Heart left ventricle (tissue), 13 donors: ENCODE measurements at regions not wholly inside any gene's neighbourhood (a gene's known extent, or its start where the extent isn't known, plus 50 kb on each side); places are given as distances from the start of the nearest gene placed in this dataset.

Source experiments
- CTCF ChIP-seq, 12 donors: fragments of 200-600 bp; sonication (generic) in 4 of 12; IDR thresholded peaks; one replicate each; pipeline versions ENCODE4 v1.5.0 to v1.8.0; 2018 to 2022; ENCODE audit warnings: antibody characterized with exemption in 12 of 12, mild to moderate bottlenecking in 5 of 12
- POLR2A ChIP-seq, 2 donors: fragments of 450-650 bp; IDR thresholded peaks; one replicate each; pipeline ENCODE4 v1.6.1; 2017; ENCODE audit warnings: antibody characterized with exemption in 2 of 2, mild to moderate bottlenecking in 2 of 2, moderate library complexity in 2 of 2
- donor health status: ischemic (EF 13 %, LVEDD 7.1; RV severe dilation, severe dysfunction).
- donor health status: DM: no; HTN: yes; CAD: no.
- donor health status: DM: no; HTN: no; CAD: no.
- donor health status: ischemic (EF 25% LVEDD 6.9; RV normal size, moderate dysfunction).
- donor health status: ischemic (EF 25% LVEDD 5.7; RV mildly dilated, moderate dysfunction).
- donor health status: ischemic (EF 35%, LVEDD 5.7; RV mildly dilated, moderate dysfunction).
- donor health status: nonischemic (EF 11% LVEDD 7.7; RV severe dilation, severe dysfunction).
- donor health status: DM: yes; HTN: yes; CAD: no.
- donor health status: PGD.
- donor health status: ischemic (EF 29% LVEDD 5.4; RV normal size, mild dysfunction).
- donor health status: nonischemic (EF 23%, LVEDD 6.1; RV moderate dilation, normal function).

GRCh38 chr12:5168148-5168547, 124.5 kb downstream of the KCNA5 start:
- TF ChIP-seq CTCF (IDR thresholded peaks at IDR 0.05): no peak
- no peak for TF ChIP-seq POLR2A (IDR thresholded peaks at IDR 0.05)
